Astrocyte of the spinal cord (primary cell): ENCODE measurements at regions not wholly inside any gene's neighbourhood (a gene's known extent, or its start where the extent isn't known, plus 50 kb on each side); places are given as distances from the start of the nearest gene placed in this dataset.

Source experiments
- DNase-seq: peaks from one replicate; pipeline ENCODE4 v3.0.0; 2011; ENCODE audit warnings: low read depth, low spot score
- H3K4me3 ChIP-seq: 2 replicates; pipeline ENCODE4 v1.5.1; 2011; ENCODE audit warnings: low read depth, mild to moderate bottlenecking, low read length, moderate library complexity
- in situ Hi-C: cut with HindIII; loops from 2 replicates; pipeline ENCODE4 v1.10.0; 2017; ENCODE audit warnings: low sequenced_read_pairs
- TF ChIP-seq, protein P1 (sequence below): IDR thresholded peaks from 2 replicates; pipeline ENCODE4 v1.5.1; 2012; ENCODE audit warnings: low read depth, mild to moderate bottlenecking, low read length, inconsistent platforms

DNA sequence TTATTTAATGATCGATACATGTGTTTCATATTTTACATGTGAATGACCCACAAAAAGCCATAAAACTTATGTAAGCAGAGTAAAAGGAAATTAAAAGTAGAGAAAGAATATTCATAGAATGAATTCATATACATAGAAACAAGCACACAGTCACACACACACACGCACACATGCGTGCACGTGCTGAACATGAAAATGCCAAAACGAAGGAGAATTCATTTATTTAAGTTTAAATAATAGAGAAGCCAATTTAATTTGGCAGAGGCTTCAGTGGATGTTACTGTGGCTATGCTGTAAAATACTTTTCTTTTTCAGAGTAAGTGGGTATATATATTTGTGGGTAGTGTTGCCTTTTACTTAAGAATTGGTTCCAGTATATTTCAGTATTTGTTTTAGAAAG, 145.0 kb upstream of the C21orf91 start:
- H3K4me3 ChIP-seq: no peak overlapping the region
- DNase-seq: no peak
- in situ Hi-C loops: no loop called here
- TF ChIP-seq, protein P1, sequence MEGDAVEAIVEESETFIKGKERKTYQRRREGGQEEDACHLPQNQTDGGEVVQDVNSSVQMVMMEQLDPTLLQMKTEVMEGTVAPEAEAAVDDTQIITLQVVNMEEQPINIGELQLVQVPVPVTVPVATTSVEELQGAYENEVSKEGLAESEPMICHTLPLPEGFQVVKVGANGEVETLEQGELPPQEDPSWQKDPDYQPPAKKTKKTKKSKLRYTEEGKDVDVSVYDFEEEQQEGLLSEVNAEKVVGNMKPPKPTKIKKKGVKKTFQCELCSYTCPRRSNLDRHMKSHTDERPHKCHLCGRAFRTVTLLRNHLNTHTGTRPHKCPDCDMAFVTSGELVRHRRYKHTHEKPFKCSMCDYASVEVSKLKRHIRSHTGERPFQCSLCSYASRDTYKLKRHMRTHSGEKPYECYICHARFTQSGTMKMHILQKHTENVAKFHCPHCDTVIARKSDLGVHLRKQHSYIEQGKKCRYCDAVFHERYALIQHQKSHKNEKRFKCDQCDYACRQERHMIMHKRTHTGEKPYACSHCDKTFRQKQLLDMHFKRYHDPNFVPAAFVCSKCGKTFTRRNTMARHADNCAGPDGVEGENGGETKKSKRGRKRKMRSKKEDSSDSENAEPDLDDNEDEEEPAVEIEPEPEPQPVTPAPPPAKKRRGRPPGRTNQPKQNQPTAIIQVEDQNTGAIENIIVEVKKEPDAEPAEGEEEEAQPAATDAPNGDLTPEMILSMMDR: no peak

DNA sequence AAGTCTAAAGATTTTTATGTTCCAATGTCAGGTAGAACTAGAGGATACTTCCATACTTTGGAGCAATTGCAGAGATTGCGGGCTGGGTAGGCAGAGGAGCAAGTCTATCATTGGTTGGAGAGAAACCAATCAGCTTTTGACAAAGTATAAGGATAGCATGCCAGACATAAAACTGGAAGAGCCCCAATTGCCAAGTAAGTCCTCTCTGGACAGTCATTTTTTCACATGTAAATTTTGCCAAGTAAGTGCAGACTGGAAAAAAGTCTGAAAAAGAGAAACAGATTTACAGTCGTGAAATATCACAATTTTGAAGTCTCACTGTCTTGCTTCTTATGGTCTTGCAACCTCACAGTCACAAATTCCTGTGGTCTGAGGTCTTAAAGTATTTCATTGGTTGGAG, 131.4 kb upstream of the C21orf91 start:
- DNase-seq: no peak
- TF ChIP-seq, protein P1: no peak
- no peak overlapping the region for H3K4me3 ChIP-seq
- in situ Hi-C loops: no loop called here

DNA sequence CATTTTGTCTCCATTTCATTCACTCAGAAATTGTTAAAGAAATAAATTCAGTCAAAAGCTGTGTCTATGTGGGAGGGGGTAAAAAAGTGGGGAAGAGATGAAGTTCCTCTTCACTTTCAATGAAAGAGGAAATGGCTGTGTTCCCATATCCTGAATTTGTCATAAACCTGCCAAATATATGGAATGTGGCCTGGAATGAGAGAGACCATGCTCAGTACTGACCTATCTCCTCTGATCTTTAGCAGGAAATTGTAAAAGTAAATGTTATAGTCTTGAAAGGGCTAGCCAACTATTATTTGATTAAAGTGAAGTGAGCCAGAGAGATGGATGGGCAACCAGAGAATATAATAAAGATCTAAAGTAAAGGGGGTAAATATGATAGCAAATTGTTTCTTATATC, 130.3 kb upstream of the C21orf91 start:
- DNase-seq: no peak
- in situ Hi-C loops: no loop called here
- TF ChIP-seq, protein P1: no peak
- no peak overlapping the region for H3K4me3 ChIP-seq

DNA sequence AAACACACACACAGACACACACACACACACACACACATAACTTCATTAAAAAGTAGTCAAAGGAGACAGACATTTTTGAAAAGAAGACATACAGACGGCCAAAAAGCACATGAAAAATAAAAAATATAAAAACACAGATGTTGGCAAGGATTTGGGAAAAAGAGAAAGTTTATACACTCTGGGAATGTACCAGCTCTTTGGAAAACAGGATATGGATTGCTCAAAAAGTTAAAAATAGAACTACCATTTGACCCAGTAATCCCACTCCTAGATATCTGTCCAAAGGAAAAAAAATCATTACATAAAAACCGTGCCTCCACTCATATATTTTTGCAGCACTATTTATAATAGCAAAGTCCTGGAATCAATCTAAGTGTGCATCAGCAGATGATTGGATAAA, 128.4 kb upstream of the C21orf91 start:
- H3K4me3 ChIP-seq: no peak overlapping the region
- no peak for DNase-seq
- TF ChIP-seq, protein P1: no peak
- in situ Hi-C loops: no loop called here

DNA sequence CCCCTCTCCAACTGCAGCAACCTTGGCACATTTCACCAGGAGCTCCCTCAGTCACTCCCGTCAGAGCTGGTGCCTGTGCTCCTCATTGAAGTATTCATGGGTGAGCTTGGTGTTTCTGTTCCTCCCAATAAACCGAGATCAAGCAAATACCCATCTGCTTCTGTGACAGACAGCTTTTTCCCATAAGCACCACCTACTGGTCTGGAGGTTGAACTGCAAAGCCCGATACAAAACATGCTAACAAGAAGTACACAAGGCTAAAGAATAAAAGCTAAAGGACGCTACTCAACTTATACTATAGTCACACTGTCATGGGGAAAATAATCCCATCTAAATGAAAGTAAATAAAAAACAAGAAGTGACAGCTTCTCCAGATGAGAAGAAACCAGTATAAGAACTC, 111.9 kb upstream of the C21orf91 start:
- in situ Hi-C loops: no loop called here
- DNase-seq: no peak
- H3K4me3 ChIP-seq: no peak overlapping the region
- TF ChIP-seq, protein P1: peak; percentile 37

DNA sequence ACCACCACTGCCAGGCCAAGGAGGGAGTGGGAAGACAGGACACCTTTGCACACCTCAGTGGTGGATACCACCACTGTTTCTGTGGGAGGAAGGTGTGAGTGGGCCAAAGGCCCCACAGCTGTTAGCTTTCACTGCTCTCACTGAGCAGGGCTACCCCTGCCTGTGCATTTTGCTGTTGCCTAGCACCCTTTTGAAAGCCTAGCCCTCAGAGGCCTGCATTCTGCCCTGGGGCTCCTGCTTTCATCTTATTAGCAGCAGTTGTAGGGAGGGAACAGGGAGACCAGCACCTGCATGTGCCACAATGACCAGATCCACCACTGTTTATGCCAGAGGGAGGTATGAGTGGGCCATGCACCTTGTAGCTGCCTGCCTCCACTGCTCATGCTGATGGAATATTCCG, 110.9 kb upstream of the C21orf91 start:
- TF ChIP-seq, protein P1: no peak
- in situ Hi-C loops: no loop called here
- no peak overlapping the region for H3K4me3 ChIP-seq
- DNase-seq: no peak

DNA sequence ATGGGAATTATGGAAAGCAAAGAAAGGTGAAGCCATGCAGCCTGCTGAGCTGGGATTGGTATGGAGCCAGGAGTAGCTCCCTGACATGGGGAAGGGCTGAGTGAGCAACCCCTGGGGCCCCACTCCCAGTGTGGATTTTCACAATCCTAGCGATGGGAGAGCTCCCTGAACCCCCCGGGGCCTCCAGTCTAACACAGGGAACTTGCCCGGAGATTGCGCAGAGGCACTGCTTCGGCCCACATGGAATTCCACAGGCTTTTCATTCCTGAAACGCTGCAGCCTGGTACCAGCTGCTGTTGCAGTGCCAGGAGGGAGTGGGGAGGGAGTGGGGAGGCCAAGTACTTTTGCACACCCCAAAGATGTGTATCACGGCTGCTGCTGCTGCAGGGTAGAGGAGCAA, 110.4 kb upstream of the C21orf91 start:
- in situ Hi-C loops: no loop called here
- DNase-seq: no peak
- TF ChIP-seq, protein P1: no peak
- no peak overlapping the region for H3K4me3 ChIP-seq
